Uterus (tissue), 3 donors: ENCODE measurements at regions not wholly inside any gene's neighbourhood (a gene's known extent, or its start where the extent isn't known, plus 50 kb on each side); places are given as distances from the start of the nearest gene placed in this dataset.

Source experiments
- DNase-seq, 2 donors: peaks; one replicate each; pipeline ENCODE4 v3.0.0-alpha.2; 2019 to 2020
- H3K27ac ChIP-seq, 2 donors: fragments of 200-600 bp; sonication (generic); 1 replicate in 1 of 2; 2 replicates in 1 of 2; pipeline ENCODE4 v1.5.1; 2016 to 2018
- H3K27me3 ChIP-seq, 2 donors: fragments of 200-600 bp; sonication (generic); one replicate each; pipeline ENCODE4 v1.5.1; 2018 to 2019; ENCODE audit warnings: control low read depth in 1 of 2
- H3K36me3 ChIP-seq, 2 donors: fragments of 200-600 bp; sonication (generic); one replicate each; pipeline ENCODE4 v1.5.1; 2019; ENCODE audit warnings: control low read depth in 1 of 2
- H3K4me1 ChIP-seq, 2 donors: fragments of 200-600 bp; sonication (generic); one replicate each; pipeline ENCODE4 v1.5.1; 2018 to 2019; ENCODE audit warnings: control low read depth in 1 of 2
- H3K4me3 ChIP-seq, 2 donors: fragments of 200-600 bp; sonication (generic); 1 replicate in 1 of 2; 2 replicates in 1 of 2; pipeline ENCODE4 v1.5.1; 2018 to 2019; ENCODE audit warnings: mild to moderate bottlenecking in 1 of 2
- H3K9me3 ChIP-seq, 2 donors: fragments of 200-600 bp; sonication (generic); one replicate each; pipeline ENCODE4 v1.5.1; 2019; ENCODE audit warnings: control low read depth in 1 of 2
- POLR2A ChIP-seq, 2 donors: fragments of 450-650 bp; IDR thresholded peaks; one replicate each; pipeline ENCODE4 v1.6.1; 2016; ENCODE audit warnings: antibody characterized with exemption in 2 of 2, mild to moderate bottlenecking in 1 of 2, moderate library complexity in 1 of 2
- intact Hi-C: fragments of 100-400 bp; cut with DNase I; formaldehyde crosslinking; loops from one replicate; pipeline ENCODE4 v1.15.1; 2023; ENCODE audit warnings: low total_unique reads
- TF ChIP-seq, protein P1 (sequence below), 4 experiments: fragments of 200-600 bp in 2 of 4; fragments of 450-650 bp in 2 of 4; sonication (generic) in 2 of 4; IDR thresholded peaks; one replicate each; pipeline ENCODE4 v1.5.1; 2016 to 2019; ENCODE audit warnings: antibody characterized with exemption in 4 of 4, mild to moderate bottlenecking in 2 of 4, moderate library complexity in 1 of 4
- donor health status: DM: yes; HTN: yes; CAD: no.

DNA sequence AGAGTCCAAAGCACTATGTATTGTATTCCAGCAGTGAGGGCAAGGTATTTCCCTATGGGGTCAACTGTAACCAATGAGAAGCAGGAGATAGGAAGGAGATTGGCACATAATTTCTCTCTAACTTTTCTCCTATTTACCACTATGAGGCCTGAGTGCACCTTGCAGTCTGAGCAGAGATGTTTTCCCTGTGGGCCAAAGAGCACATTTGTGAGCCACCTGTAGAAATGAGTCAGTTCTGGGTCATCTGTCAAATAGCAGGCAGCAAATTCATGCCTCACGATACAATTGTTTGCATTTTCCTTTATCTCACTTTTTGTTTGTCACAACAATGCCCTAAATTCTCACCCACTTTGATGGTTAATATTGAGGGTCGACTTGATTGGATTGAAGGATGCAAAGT, 547.2 kb upstream of the NCAM2 start:
- TF ChIP-seq, protein P1, sequence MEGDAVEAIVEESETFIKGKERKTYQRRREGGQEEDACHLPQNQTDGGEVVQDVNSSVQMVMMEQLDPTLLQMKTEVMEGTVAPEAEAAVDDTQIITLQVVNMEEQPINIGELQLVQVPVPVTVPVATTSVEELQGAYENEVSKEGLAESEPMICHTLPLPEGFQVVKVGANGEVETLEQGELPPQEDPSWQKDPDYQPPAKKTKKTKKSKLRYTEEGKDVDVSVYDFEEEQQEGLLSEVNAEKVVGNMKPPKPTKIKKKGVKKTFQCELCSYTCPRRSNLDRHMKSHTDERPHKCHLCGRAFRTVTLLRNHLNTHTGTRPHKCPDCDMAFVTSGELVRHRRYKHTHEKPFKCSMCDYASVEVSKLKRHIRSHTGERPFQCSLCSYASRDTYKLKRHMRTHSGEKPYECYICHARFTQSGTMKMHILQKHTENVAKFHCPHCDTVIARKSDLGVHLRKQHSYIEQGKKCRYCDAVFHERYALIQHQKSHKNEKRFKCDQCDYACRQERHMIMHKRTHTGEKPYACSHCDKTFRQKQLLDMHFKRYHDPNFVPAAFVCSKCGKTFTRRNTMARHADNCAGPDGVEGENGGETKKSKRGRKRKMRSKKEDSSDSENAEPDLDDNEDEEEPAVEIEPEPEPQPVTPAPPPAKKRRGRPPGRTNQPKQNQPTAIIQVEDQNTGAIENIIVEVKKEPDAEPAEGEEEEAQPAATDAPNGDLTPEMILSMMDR (IDR thresholded peaks at IDR 0.05): no peak
- no peak for TF ChIP-seq POLR2A (IDR thresholded peaks at IDR 0.05)
- Histone ChIP-seq H3K4me1 (no peaks in the 10 kb centered on the region), H3K27me3 (no peaks in the 10 kb centered on the region), H3K4me3 (no peak overlapping the region), H3K36me3 (no peaks in the 10 kb centered on the region), H3K9me3 (no peaks in the 10 kb centered on the region), H3K27ac (no peak overlapping the region)
- intact Hi-C loops: no loop called here
- no peak for DNase-seq

DNA sequence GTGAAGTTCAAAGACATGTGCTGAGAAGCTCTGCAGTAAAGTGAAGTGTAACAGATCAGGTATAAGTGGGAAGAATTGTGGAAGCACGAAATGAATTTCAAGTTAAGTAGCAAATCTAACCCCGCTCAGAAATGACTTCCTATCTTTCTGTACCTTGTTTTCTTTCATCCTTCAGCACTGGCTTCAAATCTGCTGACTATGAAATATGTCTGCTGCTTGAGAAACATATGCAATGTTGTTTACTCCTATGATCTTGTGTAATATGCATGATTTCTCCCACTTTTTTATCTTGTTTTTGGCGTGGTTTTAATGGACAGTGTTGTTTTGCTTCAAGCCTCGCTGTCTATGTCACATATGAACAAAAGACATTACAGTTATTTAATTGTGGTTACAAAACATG, 545.3 kb upstream of the NCAM2 start:
- intact Hi-C loops: no loop called here
- Histone ChIP-seq H3K9me3 (no peaks in the 10 kb centered on the region), H3K4me1 (no peaks in the 10 kb centered on the region), H3K27ac (no peak overlapping the region), H3K4me3 (no peak overlapping the region), H3K27me3 (no peaks in the 10 kb centered on the region), H3K36me3 (no peaks in the 10 kb centered on the region)
- TF ChIP-seq, protein P1 (IDR thresholded peaks at IDR 0.05): no peak
- no peak for TF ChIP-seq POLR2A (IDR thresholded peaks at IDR 0.05)
- no peak for DNase-seq

DNA sequence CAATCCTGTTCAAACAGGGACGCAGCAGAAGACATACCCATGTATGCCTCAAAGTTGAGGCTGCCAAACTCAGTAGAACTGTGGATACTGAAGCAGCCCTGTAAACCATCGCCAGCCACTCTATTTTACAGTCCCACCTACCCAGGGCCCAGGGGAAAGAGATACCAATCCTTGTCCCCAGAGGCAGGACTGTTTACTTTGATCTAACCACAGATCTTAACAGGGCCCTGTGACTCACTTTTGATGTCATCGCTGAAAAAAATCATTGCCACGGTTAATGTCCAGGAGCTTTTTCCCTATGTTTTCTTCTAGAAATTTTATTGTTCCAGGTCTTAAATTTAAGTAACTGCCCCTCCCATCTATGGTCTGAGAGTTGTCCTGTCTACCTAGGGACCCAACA, 538.4 kb upstream of the NCAM2 start:
- H3K27me3 ChIP-seq: no peaks in the 10 kb centered on the region

DNA sequence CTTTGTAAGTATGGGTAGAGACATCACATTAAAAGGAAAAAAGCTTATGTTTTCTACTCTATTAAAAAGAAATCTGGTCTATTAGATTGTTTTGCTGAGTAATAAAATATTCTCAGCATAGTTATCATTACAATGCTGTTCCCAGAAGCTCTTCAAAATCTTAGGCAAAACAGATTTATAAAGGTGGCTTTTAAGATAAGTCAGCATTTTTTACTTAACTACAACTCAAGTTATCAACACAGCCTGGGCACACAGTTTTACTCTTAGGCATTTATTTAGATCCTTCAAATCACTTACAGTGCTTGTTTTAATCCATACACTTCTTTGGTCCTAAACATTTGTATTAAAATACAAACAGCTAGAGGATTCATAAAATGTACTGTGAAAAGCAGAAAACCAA, 534.8 kb upstream of the NCAM2 start:
- DNase-seq: no peak
- Histone ChIP-seq H3K4me1 (no peaks in the 10 kb centered on the region), H3K27me3 (no peaks in the 10 kb centered on the region), H3K4me3 (no peak overlapping the region), H3K9me3 (no peaks in the 10 kb centered on the region), H3K27ac (no peak overlapping the region), H3K36me3 (no peaks in the 10 kb centered on the region)
- intact Hi-C loops: no loop called here
- no peak for TF ChIP-seq POLR2A (IDR thresholded peaks at IDR 0.05)
- TF ChIP-seq, protein P1 (IDR thresholded peaks at IDR 0.05): no peak

More for the DNA sequence above, 538.4 kb upstream of the NCAM2 start:
- no peak overlapping the region for H3K27ac ChIP-seq
- intact Hi-C loops: no loop called here
- TF ChIP-seq, protein P1 (IDR thresholded peaks at IDR 0.05): no peak
- no peak for TF ChIP-seq POLR2A (IDR thresholded peaks at IDR 0.05)
- no peaks in the 10 kb centered on the region for H3K36me3 ChIP-seq
- H3K4me3 ChIP-seq: no peak overlapping the region
- no peaks in the 10 kb centered on the region for H3K9me3 ChIP-seq
- no peak for DNase-seq
- no peaks in the 10 kb centered on the region for H3K4me1 ChIP-seq

DNA sequence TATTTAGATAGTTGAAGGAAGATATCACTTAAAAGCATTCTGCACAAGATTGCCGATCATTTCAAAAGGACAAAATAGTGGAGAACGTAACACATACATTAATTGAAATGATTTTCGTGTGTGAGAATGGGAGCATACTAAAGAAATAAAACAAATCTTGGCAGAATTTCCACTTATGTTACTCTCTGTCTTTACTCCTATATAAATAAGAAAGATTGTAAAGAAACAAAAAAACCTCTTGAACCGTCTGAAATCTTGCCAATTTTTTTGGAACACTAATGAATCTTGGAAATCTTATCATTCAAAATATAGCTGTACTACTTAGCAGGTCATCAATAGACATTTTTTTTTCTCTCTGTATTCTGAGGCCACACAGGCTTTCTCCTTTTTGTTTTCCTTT, 528.8 kb upstream of the NCAM2 start:
- intact Hi-C loops: no loop called here
- no peak for DNase-seq
- no peaks in the 10 kb centered on the region for H3K9me3 ChIP-seq
- no peaks in the 10 kb centered on the region for H3K4me1 ChIP-seq
- no peak overlapping the region for H3K27ac ChIP-seq
- TF ChIP-seq POLR2A (IDR thresholded peaks at IDR 0.05): no peak
- TF ChIP-seq, protein P1 (IDR thresholded peaks at IDR 0.05): no peak
- H3K27me3 ChIP-seq: no peaks in the 10 kb centered on the region
- H3K36me3 ChIP-seq: no peaks in the 10 kb centered on the region
- H3K4me3 ChIP-seq: no peak overlapping the region
